HepG2 (cell line): ENCODE measurements at regions not wholly inside any gene's neighbourhood (a gene's known extent, or its start where the extent isn't known, plus 50 kb on each side); places are given as distances from the start of the nearest gene placed in this dataset.

Source experiments
- ATAC-seq: fragments of 200-7000 bp; cut with Tn5 transposase; 3 replicates; pipeline ENCODE4 v1.9.1; 2020; ENCODE audit warnings: mild to moderate bottlenecking, moderate library complexity
- BruUV-seq: library from RNA; stranded (reverse); fragments of 400-500 nt; replicated peaks from 2 replicates; lab custom pipeline; 2021; lab: Mats Ljungman, UMichigan
- CTCF ChIA-PET: fragments of 300-600 bp; formaldehyde crosslinking; extraction: SDS; loops from one replicate; lab custom pipeline; 2021; ENCODE audit warnings: low total read pairs, inconsistent platforms, low intra/inter-chr PET ratio; lab: Yijun Ruan, JAX
- POLR2A ChIA-PET: fragments of 350-600 bp; sonication (Branson Sonifier 250); formaldehyde crosslinking; loops from one replicate; lab custom pipeline; 2020; ENCODE audit warnings: antibody characterized with exemption, inconsistent platforms; lab: Yijun Ruan, JAX
- DNase-seq: peaks from one replicate; pipeline ENCODE4 v3.0.0-alpha.2; 2015; ENCODE audit warnings: low spot score
- FAIRE-seq: peaks from 3 replicates; lab custom pipeline; 2011; peaks lifted over from hg19 to GRCh38; lab: Jason Lieb, UNC
- H2AFZ ChIP-seq: one replicate; pipeline ENCODE4 v1.6.1; 2011; ENCODE audit warnings: low read length, inconsistent platforms
- H3K27ac ChIP-seq: fragments of 300-600 bp; 3 replicates; pipeline ENCODE4 v1.8.0; 2011; ENCODE audit warnings: mixed run types, mild to moderate bottlenecking, mixed read lengths, low read length, inconsistent platforms; ENCODE audit not compliant: insufficient read depth; ENCODE audit errors: extremely low read length
- H3K27me3 ChIP-seq, 2 experiments: fragments of 200-600 bp in 1 of 2; 2 replicates in 1 of 2; 3 replicates in 1 of 2; pipeline versions ENCODE4 v1.6.0 to v1.8.0; 2011; ENCODE audit warnings: low read length in 2 of 2, mild to moderate bottlenecking in 2 of 2, moderate library complexity in 2 of 2, inconsistent platforms in 1 of 2; ENCODE audit not compliant: insufficient read depth in 2 of 2, control insufficient read depth in 1 of 2
- H3K36me3 ChIP-seq, 2 experiments: fragments of 200-600 bp in 1 of 2; replicated peaks in 1 of 2; 2 replicates in 1 of 2; 3 replicates in 1 of 2; pipeline versions ENCODE4 v1.5.1 to v1.8.0; 2011; ENCODE audit warnings: low read length in 2 of 2, inconsistent platforms in 1 of 2; ENCODE audit not compliant: insufficient read depth in 2 of 2, control insufficient read depth in 1 of 2
- H3K4me1 ChIP-seq: 2 replicates; pipeline ENCODE4 v1.5.1; 2012; ENCODE audit warnings: low read length, inconsistent platforms; ENCODE audit not compliant: insufficient read depth
- H3K4me2 ChIP-seq: 2 replicates; pipeline ENCODE4 v1.6.0; 2011; ENCODE audit warnings: low read depth, low read length, inconsistent platforms
- H3K4me3 ChIP-seq, 3 experiments: fragments of 200-600 bp in 1 of 3; sonication (generic), shearing (Covaris generic) in 1 of 3; replicated peaks in 1 of 3; 2 replicates each; pipeline ENCODE4 v1.5.1; 2011 to 2016; ENCODE audit warnings: low read length in 3 of 3, inconsistent platforms in 2 of 3, low read depth in 2 of 3, mild to moderate bottlenecking in 2 of 3, control low read depth in 1 of 3, mixed read lengths in 1 of 3; ENCODE audit not compliant: insufficient read depth in 1 of 3
- H3K79me2 ChIP-seq: one replicate; pipeline ENCODE4 v1.6.1; 2011; ENCODE audit warnings: low read length, inconsistent platforms; ENCODE audit not compliant: insufficient read depth
- H3K9ac ChIP-seq: 2 replicates; pipeline ENCODE4 v1.6.0; 2011; ENCODE audit warnings: mild to moderate bottlenecking, low read depth, low read length, inconsistent platforms; ENCODE audit not compliant: insufficient read depth
- H3K9me3 ChIP-seq: 2 replicates; pipeline ENCODE4 v1.5.1; 2012; ENCODE audit warnings: mild to moderate bottlenecking, low read length
- H4K20me1 ChIP-seq: 2 replicates; pipeline ENCODE4 v1.6.0; 2011; ENCODE audit warnings: inconsistent platforms, mild to moderate bottlenecking, low read length, moderate library complexity; ENCODE audit not compliant: insufficient read depth
- GABPA ChIP-seq, 2 experiments: IDR thresholded peaks; 2 replicates each; pipeline ENCODE4 v1.6.1; 2011 to 2016; ENCODE audit warnings: low read depth in 2 of 2, low read length in 1 of 2, missing biosample characterization in 1 of 2, missing genetic modification characterization in 1 of 2
- HIVEP1 ChIP-seq: sonication (generic); formaldehyde crosslinking; IDR thresholded peaks from 2 replicates; pipeline ENCODE4 v1.4.0; 2020; ENCODE audit warnings: mild to moderate bottlenecking, missing genetic modification reagents
- PLRG1 ChIP-seq: fragments of 450-650 bp; conservative IDR thresholded peaks from 2 replicates; pipeline ENCODE4 v1.6.1; 2016
- SKI ChIP-seq: fragments of 450-650 bp; IDR thresholded peaks from one replicate; pipeline ENCODE4 v1.6.1; 2018; ENCODE audit warnings: mild to moderate bottlenecking; ENCODE audit not compliant: partially characterized antibody
- WGBS: methylation state at CpG from one replicate; pipeline ENCODE4 v1.1.6; 2017; ENCODE audit warnings: low lambda C conversion rate; 5-methylcytosine and 5-hydroxymethylcytosine counted together
- in situ Hi-C: cut with HindIII; loops from 2 replicates; pipeline ENCODE4 v1.10.0; 2017; ENCODE audit warnings: low pct_unique_long_range_greater_than_20kb; ENCODE audit not compliant: extremely low pct_ligation_motif_present
- intact Hi-C: fragments of 100-400 bp; cut with micrococcal nuclease; formaldehyde crosslinking; loops from one replicate; pipeline ENCODE4 v1.10.0; 2022; ENCODE audit not compliant: unreplicated experiment
- TF ChIP-seq, protein P1 (sequence below): sonication (generic); formaldehyde crosslinking; IDR thresholded peaks from 2 replicates; pipeline ENCODE4 v1.4.0; 2020; ENCODE audit warnings: mild to moderate bottlenecking, missing genetic modification reagents, borderline replicate concordance
- TF ChIP-seq, protein P2 (sequence below): sonication (generic); formaldehyde crosslinking; IDR thresholded peaks from 2 replicates; pipeline ENCODE4 v1.4.0; 2020; ENCODE audit warnings: mild to moderate bottlenecking, missing genetic modification reagents
- TF ChIP-seq, protein P3 (sequence below): IDR thresholded peaks from 2 replicates; pipeline ENCODE4 v1.6.1; 2012; ENCODE audit warnings: low read length, improper control_type of control experiment
- TF ChIP-seq, protein P4 (sequence below): sonication (generic); formaldehyde crosslinking; IDR thresholded peaks from 2 replicates; pipeline ENCODE4 v1.8.1; 2023; ENCODE audit warnings: mild to moderate bottlenecking, missing genetic modification reagents

DNA sequence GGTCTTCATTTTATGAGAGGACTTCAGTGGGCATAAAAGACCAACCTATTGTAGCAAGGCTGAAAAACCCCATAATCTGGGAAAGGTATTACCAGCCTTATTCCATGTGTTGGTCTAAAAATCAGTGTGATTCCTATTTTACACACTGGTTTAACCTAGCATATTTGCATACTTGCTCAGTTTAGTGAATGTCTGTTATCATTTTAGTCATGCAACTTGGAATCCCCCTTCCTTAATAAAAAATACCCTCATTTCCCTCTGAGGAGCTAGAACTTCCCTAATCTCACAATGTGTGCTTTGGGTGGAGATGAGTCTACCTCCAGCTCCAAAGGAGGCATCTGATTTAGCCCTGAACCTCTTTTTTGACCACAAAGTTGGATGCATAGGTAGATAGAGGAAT is 312.8 kb upstream of the SORCS1 start (continued):
- TF ChIP-seq, protein P1, sequence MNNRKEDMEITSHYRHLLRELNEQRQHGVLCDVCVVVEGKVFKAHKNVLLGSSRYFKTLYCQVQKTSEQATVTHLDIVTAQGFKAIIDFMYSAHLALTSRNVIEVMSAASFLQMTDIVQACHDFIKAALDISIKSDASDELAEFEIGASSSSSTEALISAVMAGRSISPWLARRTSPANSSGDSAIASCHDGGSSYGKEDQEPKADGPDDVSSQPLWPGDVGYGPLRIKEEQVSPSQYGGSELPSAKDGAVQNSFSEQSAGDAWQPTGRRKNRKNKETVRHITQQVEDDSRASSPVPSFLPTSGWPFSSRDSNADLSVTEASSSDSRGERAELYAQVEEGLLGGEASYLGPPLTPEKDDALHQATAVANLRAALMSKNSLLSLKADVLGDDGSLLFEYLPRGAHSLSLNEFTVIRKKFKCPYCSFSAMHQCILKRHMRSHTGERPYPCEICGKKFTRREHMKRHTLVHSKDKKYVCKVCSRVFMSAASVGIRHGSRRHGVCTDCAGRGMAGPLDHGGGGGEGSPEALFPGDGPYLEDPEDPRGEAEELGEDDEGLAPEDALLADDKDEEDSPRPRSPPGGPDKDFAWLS (CRISPR knock-in tag), result no peak
- TF ChIP-seq, protein P2, sequence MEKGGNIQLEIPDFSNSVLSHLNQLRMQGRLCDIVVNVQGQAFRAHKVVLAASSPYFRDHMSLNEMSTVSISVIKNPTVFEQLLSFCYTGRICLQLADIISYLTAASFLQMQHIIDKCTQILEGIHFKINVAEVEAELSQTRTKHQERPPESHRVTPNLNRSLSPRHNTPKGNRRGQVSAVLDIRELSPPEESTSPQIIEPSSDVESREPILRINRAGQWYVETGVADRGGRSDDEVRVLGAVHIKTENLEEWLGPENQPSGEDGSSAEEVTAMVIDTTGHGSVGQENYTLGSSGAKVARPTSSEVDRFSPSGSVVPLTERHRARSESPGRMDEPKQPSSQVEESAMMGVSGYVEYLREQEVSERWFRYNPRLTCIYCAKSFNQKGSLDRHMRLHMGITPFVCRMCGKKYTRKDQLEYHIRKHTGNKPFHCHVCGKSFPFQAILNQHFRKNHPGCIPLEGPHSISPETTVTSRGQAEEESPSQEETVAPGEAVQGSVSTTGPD, result no peak
- no peak for TF ChIP-seq PLRG1

DNA sequence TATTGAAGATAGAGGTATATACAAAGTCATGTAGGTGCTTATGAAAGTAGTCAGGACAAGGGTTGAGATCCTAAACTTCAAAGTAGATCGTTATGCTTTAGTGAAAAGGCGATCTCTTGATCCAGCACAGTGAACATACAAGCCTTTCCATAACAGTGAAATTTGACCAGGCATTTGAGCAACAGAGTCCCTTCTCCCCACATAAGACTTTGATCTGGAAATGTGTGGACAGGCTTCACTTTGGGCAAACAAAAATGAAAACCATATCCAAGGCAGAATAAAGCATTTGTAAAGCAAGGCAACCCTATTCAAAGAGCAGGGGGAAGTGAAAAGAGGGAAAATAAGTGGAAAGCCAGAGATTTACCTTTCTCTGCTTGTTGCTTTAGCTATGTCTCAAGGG is 311.9 kb upstream of the SORCS1 start:
- no peak overlapping the region for H3K4me2 ChIP-seq
- H3K79me2 ChIP-seq, result no peaks in the 10 kb centered on the region
- WGBS, result 0% methylated on average over 2 of the region's 2 CpGs
- TF ChIP-seq GABPA (IDR thresholded peaks at IDR 0.05; ENCODE audit: low read depth, low read length) (no peak), GABPA (CRISPR knock-in tag; IDR thresholded peaks at IDR 0.05; ENCODE audit: low read depth) (no peak), HIVEP1 (CRISPR knock-in tag) (no peak), SKI (no peak)
- TF ChIP-seq, protein P3, sequence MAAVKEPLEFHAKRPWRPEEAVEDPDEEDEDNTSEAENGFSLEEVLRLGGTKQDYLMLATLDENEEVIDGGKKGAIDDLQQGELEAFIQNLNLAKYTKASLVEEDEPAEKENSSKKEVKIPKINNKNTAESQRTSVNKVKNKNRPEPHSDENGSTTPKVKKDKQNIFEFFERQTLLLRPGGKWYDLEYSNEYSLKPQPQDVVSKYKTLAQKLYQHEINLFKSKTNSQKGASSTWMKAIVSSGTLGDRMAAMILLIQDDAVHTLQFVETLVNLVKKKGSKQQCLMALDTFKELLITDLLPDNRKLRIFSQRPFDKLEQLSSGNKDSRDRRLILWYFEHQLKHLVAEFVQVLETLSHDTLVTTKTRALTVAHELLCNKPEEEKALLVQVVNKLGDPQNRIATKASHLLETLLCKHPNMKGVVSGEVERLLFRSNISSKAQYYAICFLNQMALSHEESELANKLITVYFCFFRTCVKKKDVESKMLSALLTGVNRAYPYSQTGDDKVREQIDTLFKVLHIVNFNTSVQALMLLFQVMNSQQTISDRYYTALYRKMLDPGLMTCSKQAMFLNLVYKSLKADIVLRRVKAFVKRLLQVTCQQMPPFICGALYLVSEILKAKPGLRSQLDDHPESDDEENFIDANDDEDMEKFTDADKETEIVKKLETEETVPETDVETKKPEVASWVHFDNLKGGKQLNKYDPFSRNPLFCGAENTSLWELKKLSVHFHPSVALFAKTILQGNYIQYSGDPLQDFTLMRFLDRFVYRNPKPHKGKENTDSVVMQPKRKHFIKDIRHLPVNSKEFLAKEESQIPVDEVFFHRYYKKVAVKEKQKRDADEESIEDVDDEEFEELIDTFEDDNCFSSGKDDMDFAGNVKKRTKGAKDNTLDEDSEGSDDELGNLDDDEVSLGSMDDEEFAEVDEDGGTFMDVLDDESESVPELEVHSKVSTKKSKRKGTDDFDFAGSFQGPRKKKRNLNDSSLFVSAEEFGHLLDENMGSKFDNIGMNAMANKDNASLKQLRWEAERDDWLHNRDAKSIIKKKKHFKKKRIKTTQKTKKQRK, result no peak
- TF ChIP-seq, protein P4, sequence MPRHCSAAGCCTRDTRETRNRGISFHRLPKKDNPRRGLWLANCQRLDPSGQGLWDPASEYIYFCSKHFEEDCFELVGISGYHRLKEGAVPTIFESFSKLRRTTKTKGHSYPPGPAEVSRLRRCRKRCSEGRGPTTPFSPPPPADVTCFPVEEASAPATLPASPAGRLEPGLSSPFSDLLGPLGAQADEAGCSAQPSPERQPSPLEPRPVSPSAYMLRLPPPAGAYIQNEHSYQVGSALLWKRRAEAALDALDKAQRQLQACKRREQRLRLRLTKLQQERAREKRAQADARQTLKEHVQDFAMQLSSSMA (CRISPR knock-in tag), result no peak
- peaks cover 91% of the 10 kb centered on the region for H3K9me3 ChIP-seq
- no TSS peak for BruUV-seq
- H4K20me1 ChIP-seq, result no peaks in the 10 kb centered on the region
- H3K36me3 ChIP-seq, result no peaks in the 10 kb centered on the region
- CTCF ChIA-PET, result no interaction called here
- POLR2A ChIA-PET, result no interaction called here
- no peak for ATAC-seq
- no peak for FAIRE-seq
- intact Hi-C loops, result no loop called here
- no peak overlapping the region for H3K9ac ChIP-seq
- DNase-seq, result no peak
- no peaks in the 10 kb centered on the region for H3K27me3 ChIP-seq
- no peak overlapping the region for H2AFZ ChIP-seq
- H3K27ac ChIP-seq, result no peak overlapping the region
- in situ Hi-C loops, result no loop called here
- no peak overlapping the region for H3K4me3 ChIP-seq
- H3K4me1 ChIP-seq, result no peaks in the 10 kb centered on the region
